DMS79 treated with DMSO at 0.1 percent for 48 hours (cell line): ENCODE measurements at regions not wholly inside any gene's neighbourhood (a gene's known extent, or its start where the extent isn't known, plus 50 kb on each side); places are given as distances from the start of the nearest gene placed in this dataset.

Experiments
- DNase-seq: peaks from one replicate; lab custom pipeline; 2025; lab: John Stamatoyannopoulos, UW

- no peak for DNase-seq
These were observed 660.1 kb downstream of the ADCYAP1 start for GRCh38 chr18:1564793-1565192.

DNA sequence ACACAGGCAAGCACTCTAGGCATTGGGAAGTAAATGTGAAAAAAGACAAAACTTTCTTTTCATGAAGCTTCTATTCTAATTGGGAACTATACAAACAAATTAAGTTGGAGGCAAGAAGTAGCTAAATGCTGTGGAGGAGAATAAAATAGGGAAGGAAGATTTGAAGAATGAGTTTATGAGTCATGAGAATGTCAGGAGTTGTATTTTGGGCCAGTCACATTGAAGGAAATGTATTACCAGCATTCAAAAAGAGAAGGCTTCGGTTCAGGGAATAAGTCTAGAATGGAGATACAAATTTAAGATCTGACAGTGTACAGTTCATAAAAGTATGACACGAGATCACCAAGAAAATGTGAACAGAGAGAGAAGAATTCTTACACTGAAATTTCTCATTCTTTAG is 666.5 kb downstream of the ADCYAP1 start:
- DNase-seq = no peak

DNA sequence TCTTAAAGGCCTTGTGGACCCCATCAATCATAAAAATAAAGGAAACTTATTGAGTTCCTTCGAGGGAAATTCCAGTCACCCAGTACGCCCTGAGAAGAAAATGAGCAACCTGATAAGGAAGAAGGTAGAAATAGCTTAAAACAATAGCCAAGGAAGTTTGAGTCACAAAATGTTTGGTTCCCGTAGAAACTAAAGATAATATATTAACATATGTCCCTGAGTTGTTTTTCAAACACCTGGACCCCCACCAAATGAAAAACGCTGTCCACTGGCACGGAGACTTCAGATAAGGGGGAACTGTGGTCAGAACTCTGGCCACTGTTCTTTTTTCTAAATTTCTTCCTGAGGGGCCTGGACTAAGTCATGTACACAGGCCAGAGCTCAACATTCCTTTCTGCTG is 669.1 kb downstream of the ADCYAP1 start:
- DNase-seq = no peak

GRCh38 chr18:1575084-1575483 is 670.4 kb downstream of the ADCYAP1 start:
- DNase-seq = no peak

GRCh38 chr18:1578505-1578904 is 673.8 kb downstream of the ADCYAP1 start:
- no peak for DNase-seq

DNA sequence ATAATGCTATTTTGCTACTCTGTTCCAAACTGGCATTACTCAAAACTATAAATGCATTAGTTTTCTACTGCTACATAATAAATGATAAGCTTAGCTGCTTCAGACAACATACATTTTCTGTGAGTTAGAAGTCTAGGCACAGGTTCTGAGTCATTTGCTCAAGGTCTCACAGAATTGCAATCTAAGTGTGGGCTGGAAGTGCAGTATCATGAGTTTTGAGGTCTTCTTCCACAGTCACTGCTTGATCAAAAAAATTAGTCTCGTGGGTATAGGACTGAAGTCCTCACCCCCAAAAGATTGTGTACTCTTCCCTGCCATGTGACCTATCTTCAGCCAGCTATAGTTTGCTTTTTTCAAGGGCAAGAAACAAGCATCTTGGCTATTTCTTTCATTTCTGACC is 676.9 kb downstream of the ADCYAP1 start:
- no peak for DNase-seq

DNA sequence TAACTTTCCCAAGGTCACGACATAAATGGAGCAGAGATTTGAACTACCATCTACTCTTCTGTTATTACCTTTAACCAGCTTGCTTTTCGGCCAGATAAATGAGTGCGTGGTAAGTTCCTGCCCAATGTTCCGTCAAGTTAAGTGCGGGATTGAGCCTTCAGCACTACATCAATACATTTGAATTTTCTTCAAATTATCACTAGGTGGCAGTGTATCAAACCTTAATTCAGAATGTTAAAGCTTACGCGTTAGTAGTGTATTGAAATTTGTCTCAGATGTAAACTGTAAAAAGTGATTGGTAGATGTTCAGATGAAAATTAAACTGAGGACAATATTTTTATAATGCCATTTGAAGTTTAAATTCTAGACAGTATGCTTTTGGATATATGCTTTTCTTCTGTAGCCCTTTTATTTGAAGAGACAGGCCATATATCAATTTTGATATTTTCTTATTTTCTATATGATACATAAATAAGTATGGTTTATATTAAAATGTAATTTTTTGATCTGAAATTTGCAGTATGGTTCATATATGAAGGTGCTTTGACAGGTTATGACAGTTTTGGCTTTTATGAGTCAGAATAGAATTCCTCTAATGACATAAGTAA is 681.3 kb downstream of the ADCYAP1 start:
- DNase-seq = peak; percentile 36

- no peak for DNase-seq
These were observed 688.4 kb downstream of the ADCYAP1 start for GRCh38 chr18:1593091-1593490.

DNA sequence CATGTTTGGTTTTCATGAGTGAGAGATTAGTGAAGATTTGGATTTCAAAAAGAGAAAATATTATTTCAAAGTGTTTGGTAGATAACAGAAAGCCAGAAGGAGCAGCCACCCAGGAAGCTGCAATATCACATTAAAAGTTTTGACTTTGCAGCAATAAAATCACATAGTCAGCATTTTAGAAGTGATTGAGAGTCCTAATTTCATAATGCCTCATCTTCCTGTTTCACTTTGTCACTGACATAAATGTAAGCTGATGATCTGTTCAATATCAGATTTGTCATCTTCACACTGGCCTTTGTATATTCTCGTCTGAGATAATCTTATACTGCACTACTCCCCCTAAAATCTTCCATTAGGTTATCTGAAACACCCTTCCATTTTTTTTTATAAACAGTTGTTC is 690.5 kb downstream of the ADCYAP1 start:
- DNase-seq = no peak

DNA sequence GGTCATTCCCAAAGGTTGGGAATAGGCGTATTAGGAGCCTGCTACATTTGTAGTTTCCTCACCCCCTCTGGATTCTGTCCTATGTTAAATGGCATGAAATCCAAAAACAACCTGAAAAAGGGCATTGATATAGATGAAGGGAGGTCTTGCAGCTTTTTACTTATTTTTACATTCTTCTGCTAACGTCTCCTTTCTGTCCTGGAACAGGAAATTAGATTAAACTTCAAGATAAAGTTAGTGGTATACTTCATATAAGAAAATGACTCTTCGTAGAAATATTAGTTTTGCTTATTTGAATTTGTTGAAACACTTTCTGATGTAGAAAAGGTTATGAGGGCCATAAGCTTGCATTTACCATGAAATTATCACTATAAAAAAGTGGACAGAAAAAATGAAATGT is 694.5 kb downstream of the ADCYAP1 start:
- DNase-seq = no peak

- no peak for DNase-seq
These were observed 700.1 kb downstream of the ADCYAP1 start for GRCh38 chr18:1604751-1605150.

DNA sequence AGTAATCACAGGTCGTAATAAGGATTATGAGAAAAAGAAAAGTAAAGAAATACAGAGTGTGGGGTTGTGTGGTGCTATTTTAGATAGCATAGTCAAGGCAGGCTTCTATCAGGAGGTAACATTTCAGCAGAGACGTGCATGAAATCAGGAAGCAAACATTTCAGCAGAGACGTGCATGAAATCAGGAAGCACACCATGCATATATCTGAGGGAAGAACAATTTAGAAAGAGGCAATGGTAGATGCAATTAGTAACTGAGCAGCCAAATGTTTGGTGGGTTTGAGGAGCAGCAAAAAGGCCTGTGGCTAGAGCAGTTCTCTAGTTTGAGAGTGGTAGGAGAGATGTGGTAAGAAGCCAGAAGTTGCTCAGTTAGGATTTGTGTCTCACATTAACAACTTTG is 713.7 kb downstream of the ADCYAP1 start:
- DNase-seq = no peak

DNA sequence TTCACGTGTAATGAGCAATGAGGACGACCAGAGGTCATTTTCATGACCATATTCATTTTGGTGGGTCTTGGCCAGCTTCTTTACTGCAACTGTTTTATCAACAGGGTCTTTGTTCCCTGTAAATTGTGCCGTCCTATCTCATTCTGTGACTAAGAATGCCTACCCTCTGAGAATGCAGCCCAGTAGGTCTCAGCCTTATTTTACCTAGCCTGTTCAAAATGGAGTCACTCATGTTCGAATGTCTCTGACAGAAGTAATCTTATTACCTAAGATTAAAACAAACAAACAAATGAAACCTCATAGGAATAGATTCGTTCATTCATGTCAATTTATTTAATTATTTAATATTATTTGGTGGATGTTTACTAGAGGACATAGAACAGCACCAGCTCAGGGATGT is 714.8 kb downstream of the ADCYAP1 start:
- no peak for DNase-seq

GRCh38 chr18:1624612-1625011 is 719.9 kb downstream of the ADCYAP1 start:
- DNase-seq = no peak

DNA sequence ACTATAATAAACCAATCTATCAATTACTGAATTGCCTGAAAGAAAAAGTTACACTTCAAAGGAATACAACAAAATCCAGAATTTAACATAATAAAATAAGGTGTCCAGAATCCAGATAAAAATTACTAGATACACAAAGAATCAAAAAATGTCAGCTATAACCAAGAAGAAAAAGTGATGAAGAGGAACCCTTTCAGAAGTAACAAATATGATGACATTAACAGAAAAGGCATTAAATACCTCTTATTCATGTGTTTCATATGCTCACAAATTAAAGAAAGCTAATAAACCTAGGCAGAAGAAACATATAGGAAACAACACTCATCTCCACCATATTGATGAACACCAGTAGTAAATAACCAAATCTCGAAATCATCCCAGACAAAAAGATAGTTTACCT is 722.8 kb downstream of the ADCYAP1 start:
- no peak for DNase-seq

- no peak for DNase-seq
These were observed 744.0 kb downstream of the ADCYAP1 start for GRCh38 chr18:1648712-1649111.

- no peak for DNase-seq
These were observed 747.3 kb downstream of the ADCYAP1 start for GRCh38 chr18:1652018-1652417.

DNA sequence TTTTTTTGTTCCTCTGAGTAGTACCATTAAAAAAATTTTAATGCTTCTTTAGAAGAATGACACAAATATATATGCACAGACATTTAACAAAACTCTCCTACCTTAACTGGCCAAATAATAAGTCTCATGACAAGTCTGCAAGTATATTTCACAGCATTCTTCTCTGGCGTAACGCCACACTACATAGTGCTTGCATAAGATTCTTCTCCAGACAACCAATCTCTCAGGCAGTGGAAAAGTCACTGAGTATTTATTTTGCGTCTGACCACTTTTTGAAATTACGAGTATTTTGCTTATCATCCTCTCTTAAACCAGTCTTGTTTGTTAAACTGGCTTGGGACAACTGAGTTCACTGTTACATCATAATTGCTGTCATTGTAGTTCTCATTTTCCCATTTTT is 749.2 kb downstream of the ADCYAP1 start:
- no peak for DNase-seq

DNA sequence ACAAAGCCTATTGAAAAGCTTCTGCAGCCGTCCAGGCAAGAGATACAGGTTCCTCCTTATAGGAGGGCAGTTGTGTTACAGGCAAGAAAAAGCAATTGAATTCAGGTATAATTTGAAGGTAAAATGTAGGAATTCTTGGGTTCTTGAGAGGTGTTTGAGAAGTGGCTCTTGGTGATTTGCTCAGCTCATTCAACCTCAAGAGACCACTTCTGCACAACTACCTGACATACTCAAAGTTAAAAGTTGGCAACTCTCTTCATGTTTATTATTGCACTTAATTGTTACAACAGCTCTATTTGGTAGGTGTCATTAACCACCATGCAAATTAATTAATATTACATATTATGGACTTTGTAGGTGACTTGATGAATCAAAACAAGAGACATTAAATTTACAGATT is 753.2 kb downstream of the ADCYAP1 start:
- DNase-seq = peak; percentile 31

DNA sequence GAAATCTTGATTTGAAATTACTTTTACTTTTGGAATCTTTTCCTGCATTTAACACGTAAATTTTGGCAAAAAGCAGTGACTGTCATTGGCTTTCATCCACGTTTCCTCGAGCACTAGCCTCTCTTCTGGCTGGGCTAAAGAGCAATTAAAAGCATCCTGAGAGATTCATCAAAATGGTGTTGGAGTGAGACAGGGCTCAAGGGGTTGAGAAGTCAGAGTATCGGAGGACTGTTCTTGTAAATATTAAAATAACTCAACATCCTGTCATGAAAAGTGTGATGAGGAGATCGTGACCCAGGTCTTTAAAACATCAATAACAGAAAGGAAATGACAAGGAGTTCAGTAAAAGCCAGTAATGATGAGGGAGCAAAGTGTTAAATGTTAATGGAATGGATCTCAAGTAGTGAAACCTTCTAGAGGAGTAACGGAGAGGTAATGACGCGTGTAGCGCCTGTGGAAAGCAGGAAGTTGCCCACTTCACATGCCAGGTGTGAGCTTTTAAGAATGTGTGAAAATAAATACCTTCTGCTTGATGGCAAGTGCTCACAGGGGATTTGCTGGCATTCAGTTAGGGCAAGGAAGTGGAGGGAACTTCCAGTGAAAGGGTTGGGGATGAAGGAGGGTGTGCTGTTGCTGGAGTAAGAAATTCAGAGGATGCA is 754.4 kb downstream of the ADCYAP1 start:
- DNase-seq = peak; percentile 65

- DNase-seq = no peak
These were observed 759.4 kb downstream of the ADCYAP1 start for GRCh38 chr18:1663879-1664705.

DNA sequence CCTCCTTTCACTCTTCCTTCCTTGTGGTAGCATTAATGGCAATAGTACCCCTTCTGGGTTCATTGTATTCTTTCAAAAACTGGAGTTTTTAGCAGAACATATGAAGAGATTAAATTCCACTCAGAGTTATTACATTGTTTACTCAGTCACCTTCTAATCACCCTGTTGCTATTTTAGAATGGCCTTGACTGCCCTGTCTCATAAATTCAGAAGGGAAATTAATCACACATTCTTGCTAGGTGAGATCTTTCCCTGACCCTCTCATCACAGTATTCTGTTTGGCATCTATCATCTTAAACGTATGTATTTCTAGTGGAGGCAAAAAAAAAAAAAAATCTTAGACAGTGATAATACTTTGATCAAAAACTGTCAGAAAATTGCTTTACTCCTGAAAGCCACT is 760.4 kb downstream of the ADCYAP1 start:
- DNase-seq = no peak

DNA sequence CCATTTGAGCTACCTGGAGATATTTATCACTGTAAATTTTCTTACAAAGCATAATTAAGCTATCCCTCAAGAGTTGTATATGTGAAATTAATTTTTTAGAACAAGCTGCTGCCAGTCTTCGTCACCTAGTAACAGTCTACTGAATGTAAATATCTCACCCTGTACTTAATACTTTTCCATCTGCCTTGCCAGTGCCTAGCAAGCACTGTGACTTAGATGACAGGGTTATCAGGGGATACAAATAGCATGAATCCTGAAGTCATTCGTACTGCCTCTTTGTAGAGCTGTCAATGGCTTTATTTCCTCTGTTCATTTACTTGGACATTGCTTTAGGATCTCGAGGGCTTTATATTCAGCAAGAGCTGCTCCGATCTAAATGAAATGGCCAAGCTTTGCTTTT is 763.6 kb downstream of the ADCYAP1 start:
- DNase-seq = no peak
